Body of pancreas (tissue), 4 donors: ENCODE measurements at regions not wholly inside any gene's neighbourhood (a gene's known extent, or its start where the extent isn't known, plus 50 kb on each side); places are given as distances from the start of the nearest gene placed in this dataset.

Experiments used
- CTCF ChIP-seq, 7 experiments: fragments of 450-650 bp in 4 of 7; fragments of 200-600 bp in 3 of 7; sonication (generic) in 3 of 7; IDR thresholded peaks; one replicate each; pipeline ENCODE4 v1.5.1; 2016 to 2019; ENCODE audit warnings: antibody characterized with exemption in 7 of 7
- POLR2A ChIP-seq, 3 donors: fragments of 450-650 bp; IDR thresholded peaks; one replicate each; pipeline ENCODE4 v1.6.1; 2016; ENCODE audit warnings: antibody characterized with exemption in 3 of 3, mild to moderate bottlenecking in 2 of 3

GRCh38 chr13:34654647-34655046 is 287.4 kb upstream of the NBEA start:
- no peak for TF ChIP-seq CTCF (IDR thresholded peaks at IDR 0.05)
- no peak for TF ChIP-seq POLR2A (IDR thresholded peaks at IDR 0.05)
